Loucy (cell line): ENCODE measurements at regions not wholly inside any gene's neighbourhood (a gene's known extent, or its start where the extent isn't known, plus 50 kb on each side); places are given as distances from the start of the nearest gene placed in this dataset.

ENCODE experiments used
- EZH2phosphoT487 ChIP-seq: fragments of 200-600 bp; IDR thresholded peaks from 2 replicates; pipeline ENCODE4 v1.6.1; 2018; ENCODE audit warnings: antibody characterized with exemption, mild to moderate bottlenecking, moderate library complexity, borderline replicate concordance
- TF ChIP-seq, protein P1 (sequence below): fragments of 200-600 bp; sonication (generic); conservative IDR thresholded peaks from 2 replicates; pipeline ENCODE4 v1.5.1; 2014; ENCODE audit warnings: mild to moderate bottlenecking, antibody characterized with exemption, low read length

DNA sequence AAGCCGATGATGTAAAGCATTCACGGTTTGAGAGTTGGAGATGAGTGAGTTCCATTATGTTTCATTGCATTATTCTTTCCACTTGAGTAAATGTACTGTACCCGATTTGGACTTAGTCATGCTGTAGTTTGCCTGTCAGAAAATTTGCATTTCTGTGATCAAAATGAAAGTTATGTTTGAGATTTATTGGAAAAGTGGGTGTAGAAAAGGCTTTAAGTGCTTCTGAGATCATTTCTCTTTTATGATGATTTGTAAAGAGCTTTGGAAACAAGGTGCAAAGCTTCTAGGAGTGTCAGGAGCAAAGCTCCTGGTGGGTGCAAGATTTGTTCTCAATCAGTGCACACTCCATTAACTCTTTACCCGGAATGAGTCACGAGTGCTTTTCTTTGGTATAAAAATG lies 204.1 kb upstream of the POM121L12 start:
- TF ChIP-seq, protein P1, sequence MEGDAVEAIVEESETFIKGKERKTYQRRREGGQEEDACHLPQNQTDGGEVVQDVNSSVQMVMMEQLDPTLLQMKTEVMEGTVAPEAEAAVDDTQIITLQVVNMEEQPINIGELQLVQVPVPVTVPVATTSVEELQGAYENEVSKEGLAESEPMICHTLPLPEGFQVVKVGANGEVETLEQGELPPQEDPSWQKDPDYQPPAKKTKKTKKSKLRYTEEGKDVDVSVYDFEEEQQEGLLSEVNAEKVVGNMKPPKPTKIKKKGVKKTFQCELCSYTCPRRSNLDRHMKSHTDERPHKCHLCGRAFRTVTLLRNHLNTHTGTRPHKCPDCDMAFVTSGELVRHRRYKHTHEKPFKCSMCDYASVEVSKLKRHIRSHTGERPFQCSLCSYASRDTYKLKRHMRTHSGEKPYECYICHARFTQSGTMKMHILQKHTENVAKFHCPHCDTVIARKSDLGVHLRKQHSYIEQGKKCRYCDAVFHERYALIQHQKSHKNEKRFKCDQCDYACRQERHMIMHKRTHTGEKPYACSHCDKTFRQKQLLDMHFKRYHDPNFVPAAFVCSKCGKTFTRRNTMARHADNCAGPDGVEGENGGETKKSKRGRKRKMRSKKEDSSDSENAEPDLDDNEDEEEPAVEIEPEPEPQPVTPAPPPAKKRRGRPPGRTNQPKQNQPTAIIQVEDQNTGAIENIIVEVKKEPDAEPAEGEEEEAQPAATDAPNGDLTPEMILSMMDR, result no peak
- TF ChIP-seq EZH2phosphoT487, result no peak
